Loucy (cell line): ENCODE measurements at regions not wholly inside any gene's neighbourhood (a gene's known extent, or its start where the extent isn't known, plus 50 kb on each side); places are given as distances from the start of the nearest gene placed in this dataset.
A peak's percentile ranks its signal among the peaks of the same experiment; 100 is the strongest.

Experiments used
- H2AFZ ChIP-seq: fragments of 200-600 bp; sonication (generic); 2 replicates; pipeline ENCODE4 v1.6.0; 2016; ENCODE audit warnings: antibody characterized with exemption, mild to moderate bottlenecking, low read length, moderate library complexity
- H3F3A ChIP-seq: fragments of 200-600 bp; 2 replicates; pipeline ENCODE4 v1.6.0; 2016; ENCODE audit warnings: antibody characterized with exemption, low read depth, mild to moderate bottlenecking
- H3K27me3 ChIP-seq: fragments of 200-600 bp; sonication (generic); 2 replicates; pipeline ENCODE4 v1.6.1; 2014; ENCODE audit warnings: low read length, mild to moderate bottlenecking; ENCODE audit not compliant: insufficient read depth, poor library complexity, severe bottlenecking
- H3K36me3 ChIP-seq: fragments of 200-600 bp; sonication (generic); 2 replicates; pipeline ENCODE4 v1.6.1; 2016; ENCODE audit warnings: low read length; ENCODE audit not compliant: insufficient read depth
- H3K4me1 ChIP-seq: fragments of 200-600 bp; sonication (generic); 2 replicates; pipeline ENCODE4 v1.5.1; 2014; ENCODE audit warnings: low read length, mild to moderate bottlenecking; ENCODE audit not compliant: insufficient read depth, poor library complexity, severe bottlenecking
- H3K4me2 ChIP-seq: fragments of 200-600 bp; sonication (generic); 2 replicates; pipeline ENCODE4 v1.6.0; 2014; ENCODE audit warnings: antibody characterized with exemption, low read length, low read depth, mild to moderate bottlenecking; ENCODE audit not compliant: poor library complexity, severe bottlenecking
- H3K4me3 ChIP-seq: fragments of 200-600 bp; sonication (generic); 2 replicates; pipeline ENCODE4 v1.5.1; 2014; ENCODE audit warnings: low read length, mild to moderate bottlenecking, mixed read lengths; ENCODE audit not compliant: poor library complexity, severe bottlenecking
- H3K79me2 ChIP-seq: fragments of 200-600 bp; sonication (generic); 2 replicates; pipeline ENCODE4 v1.6.1; 2014; ENCODE audit warnings: low read length; ENCODE audit not compliant: insufficient read depth
- H3K9ac ChIP-seq: fragments of 200-600 bp; sonication (generic); 2 replicates; pipeline ENCODE4 v1.6.0; 2014; ENCODE audit warnings: mild to moderate bottlenecking, low read depth, low read length, moderate library complexity; ENCODE audit not compliant: poor library complexity, severe bottlenecking
- H3K9me2 ChIP-seq: fragments of 200-600 bp; sonication (generic); replicated peaks from 2 replicates; pipeline ENCODE4 v1.6.1; 2016; ENCODE audit warnings: low read depth, low read length, mixed read lengths
- H3K9me3 ChIP-seq: fragments of 200-600 bp; sonication (generic); 2 replicates; pipeline ENCODE4 v1.6.1; 2014; ENCODE audit warnings: mild to moderate bottlenecking, antibody characterized with exemption, low read length, low read depth; ENCODE audit not compliant: insufficient read depth
- H4K20me1 ChIP-seq: fragments of 200-600 bp; sonication (generic); 2 replicates; pipeline ENCODE4 v1.6.0; 2014; ENCODE audit warnings: antibody characterized with exemption, low read length, mild to moderate bottlenecking; ENCODE audit not compliant: insufficient read depth, poor library complexity, severe bottlenecking
- EZH2phosphoT487 ChIP-seq: fragments of 200-600 bp; IDR thresholded peaks from 2 replicates; pipeline ENCODE4 v1.6.1; 2018; ENCODE audit warnings: antibody characterized with exemption, mild to moderate bottlenecking, moderate library complexity, borderline replicate concordance
- TF ChIP-seq, protein P1 (sequence below): fragments of 200-600 bp; sonication (generic); conservative IDR thresholded peaks from 2 replicates; pipeline ENCODE4 v1.5.1; 2014; ENCODE audit warnings: mild to moderate bottlenecking, antibody characterized with exemption, low read length

DNA sequence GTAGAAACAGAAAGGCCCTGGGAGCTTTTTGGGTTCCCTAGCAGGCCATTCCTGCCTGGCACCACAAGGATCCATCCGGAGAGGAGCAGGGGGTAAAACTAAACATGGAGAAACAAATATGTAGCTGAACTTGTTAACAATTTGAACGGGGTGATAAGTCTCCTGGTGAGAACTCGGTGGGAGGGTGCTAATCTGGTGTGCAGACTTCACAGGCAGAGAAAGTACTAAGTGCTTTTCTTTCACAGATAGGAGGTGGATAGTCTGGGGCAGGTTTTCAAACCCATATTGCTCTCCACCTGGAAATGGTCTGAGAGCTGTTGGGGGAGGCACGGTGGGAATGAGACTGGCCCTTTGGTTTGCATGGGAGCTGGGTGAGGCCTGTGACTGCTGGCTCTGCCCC lies 196.3 kb upstream of the FUT9 start:
- H3K9me2 ChIP-seq: no peaks in the 10 kb centered on the region
- H3K79me2 ChIP-seq: no peaks in the 10 kb centered on the region
- H2AFZ ChIP-seq: no peak overlapping the region
- H3F3A ChIP-seq: no peaks in the 10 kb centered on the region
- H3K4me1 ChIP-seq: no peaks in the 10 kb centered on the region
- no peaks in the 10 kb centered on the region for H3K9me3 ChIP-seq
- no peak overlapping the region for H3K4me3 ChIP-seq
- no peak overlapping the region for H3K4me2 ChIP-seq
- no peaks in the 10 kb centered on the region for H4K20me1 ChIP-seq
- no peak for TF ChIP-seq EZH2phosphoT487
- TF ChIP-seq, protein P1, sequence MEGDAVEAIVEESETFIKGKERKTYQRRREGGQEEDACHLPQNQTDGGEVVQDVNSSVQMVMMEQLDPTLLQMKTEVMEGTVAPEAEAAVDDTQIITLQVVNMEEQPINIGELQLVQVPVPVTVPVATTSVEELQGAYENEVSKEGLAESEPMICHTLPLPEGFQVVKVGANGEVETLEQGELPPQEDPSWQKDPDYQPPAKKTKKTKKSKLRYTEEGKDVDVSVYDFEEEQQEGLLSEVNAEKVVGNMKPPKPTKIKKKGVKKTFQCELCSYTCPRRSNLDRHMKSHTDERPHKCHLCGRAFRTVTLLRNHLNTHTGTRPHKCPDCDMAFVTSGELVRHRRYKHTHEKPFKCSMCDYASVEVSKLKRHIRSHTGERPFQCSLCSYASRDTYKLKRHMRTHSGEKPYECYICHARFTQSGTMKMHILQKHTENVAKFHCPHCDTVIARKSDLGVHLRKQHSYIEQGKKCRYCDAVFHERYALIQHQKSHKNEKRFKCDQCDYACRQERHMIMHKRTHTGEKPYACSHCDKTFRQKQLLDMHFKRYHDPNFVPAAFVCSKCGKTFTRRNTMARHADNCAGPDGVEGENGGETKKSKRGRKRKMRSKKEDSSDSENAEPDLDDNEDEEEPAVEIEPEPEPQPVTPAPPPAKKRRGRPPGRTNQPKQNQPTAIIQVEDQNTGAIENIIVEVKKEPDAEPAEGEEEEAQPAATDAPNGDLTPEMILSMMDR: no peak
- no peak overlapping the region for H3K9ac ChIP-seq
- no peaks in the 10 kb centered on the region for H3K36me3 ChIP-seq
- no peaks in the 10 kb centered on the region for H3K27me3 ChIP-seq

DNA sequence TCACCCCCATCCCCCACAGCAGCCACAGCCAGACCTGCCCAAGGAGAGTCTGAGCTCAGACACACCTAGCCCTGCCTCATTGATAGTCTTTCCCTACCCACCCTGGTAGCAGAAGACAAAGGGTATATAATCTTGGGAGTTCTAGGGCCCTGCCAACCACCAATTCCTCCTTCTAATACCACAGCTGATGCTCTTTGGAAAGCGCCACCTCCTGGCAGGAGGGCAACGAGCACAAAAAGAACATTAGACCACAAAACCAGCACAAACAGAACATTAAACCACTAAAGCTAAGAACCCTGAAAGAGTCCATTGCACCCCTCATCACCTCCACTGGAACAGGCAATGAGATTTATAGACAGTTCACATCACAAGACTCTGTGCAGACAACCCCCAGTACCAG lies 195.8 kb upstream of the FUT9 start:
- H3F3A ChIP-seq: no peaks in the 10 kb centered on the region
- H2AFZ ChIP-seq: no peak overlapping the region
- no peaks in the 10 kb centered on the region for H4K20me1 ChIP-seq
- no peaks in the 10 kb centered on the region for H3K9me2 ChIP-seq
- no peak for TF ChIP-seq EZH2phosphoT487
- TF ChIP-seq, protein P1: peak; percentile 46
- no peaks in the 10 kb centered on the region for H3K36me3 ChIP-seq
- no peak overlapping the region for H3K4me2 ChIP-seq
- no peaks in the 10 kb centered on the region for H3K4me1 ChIP-seq
- H3K4me3 ChIP-seq: no peak overlapping the region
- no peaks in the 10 kb centered on the region for H3K27me3 ChIP-seq
- H3K9me3 ChIP-seq: no peaks in the 10 kb centered on the region
- no peak overlapping the region for H3K9ac ChIP-seq
- no peaks in the 10 kb centered on the region for H3K79me2 ChIP-seq

DNA sequence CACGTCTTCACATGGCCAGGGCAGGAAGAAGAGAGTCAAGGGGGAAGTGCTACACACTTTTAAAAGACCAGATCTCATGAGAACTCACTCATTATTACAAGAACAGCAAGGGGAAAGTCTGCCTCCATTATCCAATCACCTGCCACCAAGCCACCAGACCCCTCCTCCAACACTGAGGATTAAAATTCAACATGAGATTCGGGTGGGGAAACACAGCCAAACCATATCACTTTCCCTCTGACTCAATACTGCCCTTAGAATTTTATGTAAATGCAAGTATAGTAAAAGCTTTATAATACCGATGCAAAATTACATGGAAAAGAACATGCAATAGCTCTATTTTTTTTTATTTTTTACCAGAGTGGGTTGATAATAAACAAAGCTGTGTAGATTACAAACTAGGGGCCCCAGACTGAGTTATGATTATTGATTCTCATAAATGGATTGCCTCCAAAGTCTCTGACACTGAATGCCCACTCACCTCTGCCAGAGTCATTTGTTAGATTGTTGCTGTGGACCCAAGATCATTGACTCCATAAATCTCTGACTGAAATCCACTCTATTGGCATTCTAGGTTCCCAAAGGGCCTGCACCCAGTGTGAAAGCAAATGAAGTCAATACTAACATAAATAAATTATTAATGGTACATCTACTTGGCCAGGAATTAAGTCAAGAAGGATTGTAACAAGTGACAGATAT lies 184.8 kb upstream of the FUT9 start:
- no peak overlapping the region for H3K4me2 ChIP-seq
- H3K9me3 ChIP-seq: no peaks in the 10 kb centered on the region
- H3K4me1 ChIP-seq: no peaks in the 10 kb centered on the region
- H3F3A ChIP-seq: no peaks in the 10 kb centered on the region
- no peak overlapping the region for H3K9ac ChIP-seq
- no peaks in the 10 kb centered on the region for H3K79me2 ChIP-seq
- no peak overlapping the region for H3K4me3 ChIP-seq
- H4K20me1 ChIP-seq: no peaks in the 10 kb centered on the region
- TF ChIP-seq, protein P1: no peak
- no peak for TF ChIP-seq EZH2phosphoT487
- H3K9me2 ChIP-seq: no peaks in the 10 kb centered on the region
- H2AFZ ChIP-seq: no peak overlapping the region; the same call in 1 of the 2 replicates
- no peaks in the 10 kb centered on the region for H3K27me3 ChIP-seq
- no peaks in the 10 kb centered on the region for H3K36me3 ChIP-seq
